ENCODE measurements at regions not wholly inside any gene's neighbourhood (a gene's known extent, or its start where the extent isn't known, plus 50 kb on each side); places are given as distances from the start of the nearest gene placed in this dataset.

GRCh38 chr1:4046836-4047461, 146.9 kb upstream of the C1orf174 start:
- Histone ChIP-seq H3K4me1 (ENCODE audit: control insufficient read depth, low read length) (peaks cover 76% of the 10 kb centered on the region), H3F3A (ENCODE audit: control insufficient read depth, insufficient read depth) (peaks cover 55% of the 10 kb centered on the region), H3K79me2 (ENCODE audit: control insufficient read depth, low read length) (peaks cover 29% of the 10 kb centered on the region), H3K9me2 (replicated peaks; ENCODE audit: control insufficient read depth, low read length) (no peaks in the 10 kb centered on the region), H3K4me2 (ENCODE audit: low read length) (peak overlapping the region; percentile 97), H3K4me3 (ENCODE audit: low read length) (peak overlapping the region; percentile 77), H3K27me3 (ENCODE audit: control insufficient read depth, low read length) (no peaks in the 10 kb centered on the region), H3K9me3 (ENCODE audit: control insufficient read depth, insufficient read depth, low read length) (no peaks in the 10 kb centered on the region), H4K20me1 (ENCODE audit: control insufficient read depth, insufficient read depth, low read depth, low read length) (no peaks in the 10 kb centered on the region), H3K36me3 (ENCODE audit: control insufficient read depth, low read length) (peaks cover 21% of the 10 kb centered on the region), H3K27ac (ENCODE audit: low read depth, low read length) (peak overlapping the region; percentile 99)
- TF ChIP-seq CTCF (IDR thresholded peaks at IDR 0.05; ENCODE audit: low read depth, low read length, poor library complexity, severe bottlenecking): no peak
- TF ChIP-seq EZH2phosphoT487 (IDR thresholded peaks at IDR 0.05; ENCODE audit: borderline replicate concordance, low read length): no peak

- Histone ChIP-seq H3F3A (ENCODE audit: control insufficient read depth, insufficient read depth) (peaks cover 55% of the 10 kb centered on the region), H3K9me2 (replicated peaks; ENCODE audit: control insufficient read depth, low read length) (no peaks in the 10 kb centered on the region), H3K27ac (ENCODE audit: low read depth, low read length) (peak overlapping the region; percentile 99), H3K4me2 (ENCODE audit: low read length) (peak overlapping the region; percentile 97), H3K4me1 (ENCODE audit: control insufficient read depth, low read length) (peaks cover 77% of the 10 kb centered on the region), H3K36me3 (ENCODE audit: control insufficient read depth, low read length) (peaks cover 21% of the 10 kb centered on the region), H3K9me3 (ENCODE audit: control insufficient read depth, insufficient read depth, low read length) (no peaks in the 10 kb centered on the region), H4K20me1 (ENCODE audit: control insufficient read depth, insufficient read depth, low read depth, low read length) (no peaks in the 10 kb centered on the region), H3K27me3 (ENCODE audit: control insufficient read depth, low read length) (no peaks in the 10 kb centered on the region), H3K4me3 (ENCODE audit: low read length) (peak overlapping the region; percentile 77), H3K79me2 (ENCODE audit: control insufficient read depth, low read length) (peaks cover 27% of the 10 kb centered on the region)
- TF ChIP-seq EZH2phosphoT487 (IDR thresholded peaks at IDR 0.05; ENCODE audit: borderline replicate concordance, low read length): no peak
- TF ChIP-seq CTCF (IDR thresholded peaks at IDR 0.05; ENCODE audit: low read depth, low read length, poor library complexity, severe bottlenecking): no peak
Measured at GRCh38 chr1:4047666-4048065, 147.6 kb upstream of the C1orf174 start.

DNA sequence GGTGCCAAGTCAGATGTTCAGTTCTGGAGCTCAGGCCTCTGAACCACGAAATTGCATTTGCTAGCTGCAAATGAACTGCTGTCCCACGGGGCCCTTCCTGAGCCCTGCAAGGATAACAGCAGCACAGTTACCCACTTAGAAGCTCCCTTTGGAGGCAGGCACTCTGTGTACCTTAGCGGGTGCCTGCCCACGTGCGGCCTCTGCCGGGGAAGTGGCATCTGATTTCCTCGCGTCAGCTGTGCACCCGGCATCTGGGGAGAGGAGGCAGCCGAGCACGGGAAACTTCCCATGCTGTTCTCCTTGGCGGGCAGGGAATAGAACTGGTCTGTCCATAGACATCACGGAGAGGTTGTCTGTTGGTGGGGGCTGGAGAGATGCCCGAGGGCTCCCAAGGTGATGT, 148.0 kb upstream of the C1orf174 start:
- peaks cover 25% of the 10 kb centered on the region for H3K79me2 ChIP-seq (ENCODE audit: control insufficient read depth, low read length)
- no peaks in the 10 kb centered on the region for H3K9me2 ChIP-seq (replicated peaks; ENCODE audit: control insufficient read depth, low read length)
- peak overlapping the region; percentile 77 for H3K4me3 ChIP-seq (ENCODE audit: low read length)
- H3K4me2 ChIP-seq (ENCODE audit: low read length): peak overlapping the region; percentile 97
- no peaks in the 10 kb centered on the region for H3K9me3 ChIP-seq (ENCODE audit: control insufficient read depth, insufficient read depth, low read length)
- H3K27ac ChIP-seq (ENCODE audit: low read depth, low read length): peak overlapping the region; percentile 99
- no peaks in the 10 kb centered on the region for H3K27me3 ChIP-seq (ENCODE audit: control insufficient read depth, low read length)
- TF ChIP-seq CTCF (IDR thresholded peaks at IDR 0.05; ENCODE audit: low read depth, low read length, poor library complexity, severe bottlenecking) (peak; percentile 26), EZH2phosphoT487 (IDR thresholded peaks at IDR 0.05; ENCODE audit: borderline replicate concordance, low read length) (no peak)
- H3K4me1 ChIP-seq (ENCODE audit: control insufficient read depth, low read length): peaks cover 81% of the 10 kb centered on the region
- peaks cover 19% of the 10 kb centered on the region for H3K36me3 ChIP-seq (ENCODE audit: control insufficient read depth, low read length)
- no peaks in the 10 kb centered on the region for H4K20me1 ChIP-seq (ENCODE audit: control insufficient read depth, insufficient read depth, low read depth, low read length)
- H3F3A ChIP-seq (ENCODE audit: control insufficient read depth, insufficient read depth): peaks cover 55% of the 10 kb centered on the region

All from DOHH2 (cell line).